ENCODE measurements at regions not wholly inside any gene's neighbourhood (a gene's known extent, or its start where the extent isn't known, plus 50 kb on each side); places are given as distances from the start of the nearest gene placed in this dataset.

DNA sequence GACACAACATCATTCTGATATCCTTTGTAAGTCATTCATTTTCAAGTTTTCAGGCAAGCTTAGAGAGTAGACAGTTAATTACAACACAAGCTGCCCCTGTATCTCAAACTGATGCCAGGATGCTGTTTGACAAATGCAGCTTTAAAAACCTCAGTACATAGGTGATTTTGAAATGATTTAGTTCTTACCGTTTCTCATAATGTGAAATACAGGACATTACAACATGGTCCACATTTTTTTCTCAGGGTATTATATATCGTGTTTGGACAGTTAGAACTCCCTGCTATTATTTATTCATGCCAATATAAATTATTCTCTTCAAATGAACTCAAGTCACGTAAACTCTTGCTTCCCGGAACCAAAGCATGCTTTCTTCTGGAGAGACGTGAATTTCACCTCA, 1013.9 kb downstream of the EPHA3 start:
- WGBS (ENCODE audit: insufficient coverage), result 90% methylated on average over 2 of the region's 5 CpGs
- H3K9ac ChIP-seq (ENCODE audit: insufficient read depth, low read length, poor library complexity, severe bottlenecking), result no peak overlapping the region
- peaks cover 0 to 8% of the 10 kb centered on the region in 2 donors for H3K9me3 ChIP-seq (replicated peaks in 1 of 2; ENCODE audit: control insufficient read depth in 1 of 2, insufficient read depth in 1 of 2, low read length in 2 of 2)
- peaks cover 0 to 11% (median 6%) of the 10 kb centered on the region in 7 donors for H3K9me3 Mint-ChIP-seq
- no peaks in the 10 kb centered on the region for H3K36me3 ChIP-seq (replicated peaks in 1 of 2; ENCODE audit: control insufficient read depth in 1 of 2, insufficient read depth in 2 of 2, low read length in 2 of 2)
- no peaks in the 10 kb centered on the region for H3K4me1 ChIP-seq (ENCODE audit: control insufficient read depth in 1 of 2, insufficient read depth in 2 of 2, low read length in 2 of 2)
- no peak overlapping the region for H3K4me3 ChIP-seq (replicated peaks in 1 of 3; ENCODE audit: low read depth in 2 of 3, low read length in 3 of 3)
- H3K4me2 ChIP-seq (replicated peaks; ENCODE audit: extremely low read depth, low read length, poor library complexity, severe bottlenecking), result no peak overlapping the region
- intact Hi-C loops (cut with micrococcal nuclease), result no loop called here
- no peak overlapping the region for H3K27ac Mint-ChIP-seq
- H4K20me1 ChIP-seq (ENCODE audit: insufficient read depth, low read length), result no peaks in the 10 kb centered on the region
- TF ChIP-seq, protein P1, sequence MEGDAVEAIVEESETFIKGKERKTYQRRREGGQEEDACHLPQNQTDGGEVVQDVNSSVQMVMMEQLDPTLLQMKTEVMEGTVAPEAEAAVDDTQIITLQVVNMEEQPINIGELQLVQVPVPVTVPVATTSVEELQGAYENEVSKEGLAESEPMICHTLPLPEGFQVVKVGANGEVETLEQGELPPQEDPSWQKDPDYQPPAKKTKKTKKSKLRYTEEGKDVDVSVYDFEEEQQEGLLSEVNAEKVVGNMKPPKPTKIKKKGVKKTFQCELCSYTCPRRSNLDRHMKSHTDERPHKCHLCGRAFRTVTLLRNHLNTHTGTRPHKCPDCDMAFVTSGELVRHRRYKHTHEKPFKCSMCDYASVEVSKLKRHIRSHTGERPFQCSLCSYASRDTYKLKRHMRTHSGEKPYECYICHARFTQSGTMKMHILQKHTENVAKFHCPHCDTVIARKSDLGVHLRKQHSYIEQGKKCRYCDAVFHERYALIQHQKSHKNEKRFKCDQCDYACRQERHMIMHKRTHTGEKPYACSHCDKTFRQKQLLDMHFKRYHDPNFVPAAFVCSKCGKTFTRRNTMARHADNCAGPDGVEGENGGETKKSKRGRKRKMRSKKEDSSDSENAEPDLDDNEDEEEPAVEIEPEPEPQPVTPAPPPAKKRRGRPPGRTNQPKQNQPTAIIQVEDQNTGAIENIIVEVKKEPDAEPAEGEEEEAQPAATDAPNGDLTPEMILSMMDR (IDR thresholded peaks at IDR 0.05), result no peak
- no peak overlapping the region for H2AFZ ChIP-seq (ENCODE audit: insufficient read depth, low read depth, low read length, poor library complexity, severe bottlenecking)
- H3K79me2 ChIP-seq (ENCODE audit: insufficient read depth, low read length), result no peaks in the 10 kb centered on the region
- no peaks in the 10 kb centered on the region for H3K27me3 ChIP-seq (ENCODE audit: control insufficient read depth in 2 of 2, insufficient read depth in 2 of 2, low read length in 2 of 2)
- no peak for DNase-seq
- H3K27ac ChIP-seq (ENCODE audit: low read depth in 1 of 2, low read length in 2 of 2), result no peak overlapping the region
- no peaks in the 10 kb centered on the region for H3K4me1 Mint-ChIP-seq
- no peaks in the 10 kb centered on the region for H3K36me3 Mint-ChIP-seq
- no peaks in the 10 kb centered on the region for H3K27me3 Mint-ChIP-seq (ENCODE audit: low read depth in 3 of 3)
- no peak overlapping the region for H3K4me3 Mint-ChIP-seq

GRCh38 chr3:90128391-90128790, 1021.0 kb downstream of the EPHA3 start:
- TF ChIP-seq, protein P1 (IDR thresholded peaks at IDR 0.05), result no peak
- no peaks in the 10 kb centered on the region for H3K27me3 ChIP-seq (ENCODE audit: control insufficient read depth in 2 of 2, insufficient read depth in 2 of 2, low read length in 2 of 2)
- no peak overlapping the region for H3K9ac ChIP-seq (ENCODE audit: insufficient read depth, low read length, poor library complexity, severe bottlenecking)
- Mint-ChIP-seq H3K4me3 (no peak overlapping the region), H3K9me3 (peaks cover 0 to 3% (median 2%) of the 10 kb centered on the region in 7 donors), H3K4me1 (no peaks in the 10 kb centered on the region), H3K36me3 (no peaks in the 10 kb centered on the region), H3K27ac (no peak overlapping the region), H3K27me3 (ENCODE audit: low read depth in 3 of 3) (no peaks in the 10 kb centered on the region)
- no peak overlapping the region for H3K4me3 ChIP-seq (replicated peaks in 1 of 3; ENCODE audit: low read depth in 2 of 3, low read length in 3 of 3)
- no CpG with 5 or more reads among the region's 2 CpGs for WGBS (ENCODE audit: insufficient coverage)
- intact Hi-C loops (cut with micrococcal nuclease), result no loop called here
- no peaks in the 10 kb centered on the region for H3K4me1 ChIP-seq (ENCODE audit: control insufficient read depth in 1 of 2, insufficient read depth in 2 of 2, low read length in 2 of 2)
- no peaks in the 10 kb centered on the region for H4K20me1 ChIP-seq (ENCODE audit: insufficient read depth, low read length)
- no peaks in the 10 kb centered on the region for H3K36me3 ChIP-seq (replicated peaks in 1 of 2; ENCODE audit: control insufficient read depth in 1 of 2, insufficient read depth in 2 of 2, low read length in 2 of 2)
- no peak overlapping the region for H3K4me2 ChIP-seq (replicated peaks; ENCODE audit: extremely low read depth, low read length, poor library complexity, severe bottlenecking)
- no peaks in the 10 kb centered on the region for H3K79me2 ChIP-seq (ENCODE audit: insufficient read depth, low read length)
- no peak overlapping the region for H2AFZ ChIP-seq (ENCODE audit: insufficient read depth, low read depth, low read length, poor library complexity, severe bottlenecking)
- no peak overlapping the region for H3K27ac ChIP-seq (ENCODE audit: low read depth in 1 of 2, low read length in 2 of 2)
- DNase-seq, result no peak
- H3K9me3 ChIP-seq (replicated peaks in 1 of 2; ENCODE audit: control insufficient read depth in 1 of 2, insufficient read depth in 1 of 2, low read length in 2 of 2), result no peaks in the 10 kb centered on the region
